Cardiac muscle cell (in vitro differentiated cells and primary cell): ENCODE measurements at regions not wholly inside any gene's neighbourhood (a gene's known extent, or its start where the extent isn't known, plus 50 kb on each side); places are given as distances from the start of the nearest gene placed in this dataset.

Experiments used
- DNase-seq, 2 donors: peaks; one replicate each; pipeline versions ENCODE4 v3.0.0 to v3.0.0-alpha.2; 2010 to 2017; ENCODE audit warnings: low read depth in 1 of 2, low spot score in 1 of 2
- H3K27ac ChIP-seq: fragments of 200-600 bp; sonication (generic); 2 replicates; pipeline ENCODE4 v1.5.1; 2016
- H3K27me3 ChIP-seq: fragments of 200-600 bp; sonication (generic); 2 replicates; pipeline ENCODE4 v1.6.0; 2016; ENCODE audit warnings: control low read depth
- H3K36me3 ChIP-seq: fragments of 200-600 bp; sonication (generic); 2 replicates; pipeline ENCODE4 v1.5.1; 2016; ENCODE audit warnings: control low read depth
- H3K4me1 ChIP-seq: fragments of 200-600 bp; sonication (generic); 2 replicates; pipeline ENCODE4 v1.8.1; 2017; ENCODE audit warnings: low read depth, mild to moderate bottlenecking, mixed run types
- H3K4me3 ChIP-seq: fragments of 200-600 bp; sonication (generic); 2 replicates; pipeline ENCODE4 v1.5.1; 2016; ENCODE audit warnings: mild to moderate bottlenecking
- H3K9me3 ChIP-seq: fragments of 200-600 bp; sonication (generic); 2 replicates; pipeline ENCODE4 v1.5.1; 2017; ENCODE audit warnings: low read depth, mild to moderate bottlenecking, control low read depth
- TF ChIP-seq, protein P1 (sequence below): IDR thresholded peaks from 2 replicates; pipeline ENCODE4 v1.5.1; 2012; ENCODE audit warnings: low read depth, mild to moderate bottlenecking, low read length

DNA sequence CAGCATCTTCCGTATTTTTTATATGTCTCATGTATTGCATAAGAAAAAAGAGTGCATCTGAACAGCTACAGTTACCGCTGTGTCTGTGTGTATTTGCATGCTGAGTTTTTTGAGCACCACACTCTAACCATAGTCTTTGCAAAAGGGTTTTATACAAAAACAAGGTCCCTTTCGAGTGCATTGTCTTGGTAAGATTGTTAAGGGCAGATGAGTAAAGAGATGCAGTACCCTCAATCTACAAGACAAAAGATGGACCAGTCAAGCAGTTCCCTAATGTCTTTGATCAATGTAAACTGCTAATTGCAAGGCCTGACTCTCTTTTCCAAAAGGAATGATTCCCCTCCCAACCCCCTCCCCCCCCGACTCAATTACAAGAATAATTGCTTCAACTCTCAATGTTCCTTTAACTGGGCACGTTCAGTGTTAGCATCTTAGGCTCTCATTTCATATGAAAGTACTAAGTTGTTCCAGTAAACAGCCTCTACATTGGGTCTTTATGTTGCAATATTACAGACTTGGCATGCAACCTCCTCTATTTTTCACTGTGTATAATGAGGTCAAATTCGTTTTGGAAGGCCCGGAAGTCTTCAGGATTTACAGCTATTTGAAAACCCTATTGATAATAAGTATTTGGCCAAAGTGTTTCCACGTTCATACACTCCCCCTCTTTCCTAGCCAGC, 471.4 kb upstream of the RBFOX1 start:
- TF ChIP-seq, protein P1, sequence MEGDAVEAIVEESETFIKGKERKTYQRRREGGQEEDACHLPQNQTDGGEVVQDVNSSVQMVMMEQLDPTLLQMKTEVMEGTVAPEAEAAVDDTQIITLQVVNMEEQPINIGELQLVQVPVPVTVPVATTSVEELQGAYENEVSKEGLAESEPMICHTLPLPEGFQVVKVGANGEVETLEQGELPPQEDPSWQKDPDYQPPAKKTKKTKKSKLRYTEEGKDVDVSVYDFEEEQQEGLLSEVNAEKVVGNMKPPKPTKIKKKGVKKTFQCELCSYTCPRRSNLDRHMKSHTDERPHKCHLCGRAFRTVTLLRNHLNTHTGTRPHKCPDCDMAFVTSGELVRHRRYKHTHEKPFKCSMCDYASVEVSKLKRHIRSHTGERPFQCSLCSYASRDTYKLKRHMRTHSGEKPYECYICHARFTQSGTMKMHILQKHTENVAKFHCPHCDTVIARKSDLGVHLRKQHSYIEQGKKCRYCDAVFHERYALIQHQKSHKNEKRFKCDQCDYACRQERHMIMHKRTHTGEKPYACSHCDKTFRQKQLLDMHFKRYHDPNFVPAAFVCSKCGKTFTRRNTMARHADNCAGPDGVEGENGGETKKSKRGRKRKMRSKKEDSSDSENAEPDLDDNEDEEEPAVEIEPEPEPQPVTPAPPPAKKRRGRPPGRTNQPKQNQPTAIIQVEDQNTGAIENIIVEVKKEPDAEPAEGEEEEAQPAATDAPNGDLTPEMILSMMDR, result no peak
- Histone ChIP-seq H3K27ac (no peak overlapping the region), H3K36me3 (no peaks in the 10 kb centered on the region), H3K27me3 (peaks cover 39% of the 10 kb centered on the region), H3K4me1 (no peaks in the 10 kb centered on the region), H3K4me3 (no peak overlapping the region), H3K9me3 (no peaks in the 10 kb centered on the region)
- DNase-seq, result no peak

DNA sequence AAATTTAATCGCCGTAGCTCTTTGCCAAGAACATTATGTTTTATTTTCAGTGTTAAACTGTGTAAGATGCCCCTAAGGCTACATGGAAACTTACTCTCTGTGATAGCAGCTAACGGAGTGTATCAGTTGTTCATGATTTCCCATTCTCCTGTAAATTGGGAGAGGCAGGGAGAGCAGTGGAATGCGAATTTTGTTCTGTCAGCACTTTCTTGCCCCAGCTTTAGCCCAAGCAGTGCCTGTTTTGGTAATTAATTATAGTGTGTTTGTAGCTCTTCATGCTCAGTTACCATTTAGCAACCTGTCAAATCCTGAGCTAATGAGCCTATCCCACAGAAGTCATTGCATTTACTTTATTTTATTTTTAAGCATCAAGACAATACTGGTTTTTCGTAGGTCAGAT, 475.1 kb upstream of the RBFOX1 start:
- no peak for DNase-seq
- H3K9me3 ChIP-seq, result no peaks in the 10 kb centered on the region
- H3K27ac ChIP-seq, result no peak overlapping the region
- H3K4me1 ChIP-seq, result no peaks in the 10 kb centered on the region
- no peaks in the 10 kb centered on the region for H3K36me3 ChIP-seq
- H3K4me3 ChIP-seq, result no peak overlapping the region
- TF ChIP-seq, protein P1, result no peak
- H3K27me3 ChIP-seq, result peaks cover 54% of the 10 kb centered on the region

DNA sequence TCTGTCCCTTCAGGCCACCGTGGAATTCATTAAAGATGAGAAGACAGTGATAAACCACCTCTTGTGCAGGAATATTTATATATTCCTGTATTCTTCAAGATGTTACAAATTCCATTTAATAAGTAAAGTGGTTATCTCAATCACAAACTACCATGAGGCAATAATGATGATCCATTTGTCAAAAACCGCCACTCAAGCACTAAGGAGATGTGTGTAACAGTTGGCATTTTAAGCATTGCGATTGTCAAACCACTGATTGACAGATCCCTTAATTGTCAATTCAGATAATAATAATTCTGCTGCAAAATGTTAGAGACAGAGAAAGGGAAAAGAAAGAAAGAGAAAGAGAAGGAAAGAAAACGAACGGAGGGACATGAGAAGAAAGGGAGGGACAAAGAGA, 476.1 kb upstream of the RBFOX1 start:
- peaks cover 54% of the 10 kb centered on the region for H3K27me3 ChIP-seq
- no peaks in the 10 kb centered on the region for H3K36me3 ChIP-seq
- no peak for DNase-seq
- TF ChIP-seq, protein P1, result no peak
- no peaks in the 10 kb centered on the region for H3K9me3 ChIP-seq
- H3K4me1 ChIP-seq, result no peaks in the 10 kb centered on the region
- no peak overlapping the region for H3K4me3 ChIP-seq
- H3K27ac ChIP-seq, result no peak overlapping the region

DNA sequence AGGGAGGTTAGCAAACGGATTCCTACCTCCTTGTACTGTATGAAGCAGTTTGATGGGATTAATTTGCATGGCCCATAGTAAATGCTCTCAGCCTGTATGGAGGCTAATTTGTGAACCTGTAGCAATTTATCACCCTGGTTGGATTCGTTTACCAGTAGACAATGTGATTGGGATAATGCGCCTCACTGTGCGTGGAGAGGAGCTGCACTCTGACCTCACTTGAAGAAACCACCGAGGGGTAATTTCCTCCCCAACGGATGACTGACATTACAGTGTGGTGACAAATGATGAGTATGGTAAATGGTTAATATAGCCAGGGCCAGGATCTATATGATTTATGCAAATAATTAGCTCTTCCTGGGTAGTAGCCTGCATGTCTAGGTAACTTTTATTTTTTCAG, 479.1 kb upstream of the RBFOX1 start:
- H3K27ac ChIP-seq, result no peak overlapping the region
- DNase-seq, result no peak
- H3K4me1 ChIP-seq, result no peaks in the 10 kb centered on the region
- H3K36me3 ChIP-seq, result no peaks in the 10 kb centered on the region
- TF ChIP-seq, protein P1, result no peak
- H3K9me3 ChIP-seq, result no peaks in the 10 kb centered on the region
- H3K4me3 ChIP-seq, result no peak overlapping the region
- peaks cover 38% of the 10 kb centered on the region for H3K27me3 ChIP-seq

DNA sequence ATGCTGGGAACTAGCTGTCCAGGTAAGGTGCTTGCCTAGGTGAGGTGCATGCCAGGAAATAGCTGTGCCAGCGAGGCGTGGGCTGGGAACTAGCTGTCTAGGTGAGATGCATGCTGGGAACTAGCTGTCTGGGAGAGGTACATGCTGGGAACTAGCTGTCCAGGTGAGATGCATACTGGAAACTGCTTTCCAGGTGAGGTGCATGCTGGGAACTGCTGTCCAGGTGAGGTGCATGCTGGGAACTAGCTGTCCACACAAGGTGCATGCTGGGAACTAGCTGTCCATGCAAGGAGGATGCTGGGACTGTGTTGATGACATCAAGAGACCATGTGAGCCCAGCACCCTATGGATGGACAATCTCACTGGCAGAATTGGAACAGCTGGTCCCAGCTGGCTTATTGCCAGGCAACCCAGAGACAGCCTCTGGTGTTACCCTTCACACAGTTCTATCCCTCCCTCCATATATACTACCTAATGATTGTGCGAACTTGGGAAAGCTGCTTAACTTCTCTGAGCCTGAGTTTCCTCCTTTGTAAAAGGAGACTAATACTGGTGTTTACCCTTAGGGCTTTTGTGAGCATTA, 479.9 kb upstream of the RBFOX1 start:
- Histone ChIP-seq H3K27ac (no peak overlapping the region), H3K4me3 (no peak overlapping the region), H3K27me3 (peaks cover 30% of the 10 kb centered on the region), H3K9me3 (no peaks in the 10 kb centered on the region), H3K4me1 (no peaks in the 10 kb centered on the region), H3K36me3 (no peaks in the 10 kb centered on the region)
- no peak for DNase-seq
- TF ChIP-seq, protein P1, result no peak
